IMR-90 (cell line): ENCODE measurements at regions not wholly inside any gene's neighbourhood (a gene's known extent, or its start where the extent isn't known, plus 50 kb on each side); places are given as distances from the start of the nearest gene placed in this dataset.

Experiments used
- ATAC-seq: fragments of 200-7000 bp; cut with Tn5 transposase; 2 replicates; pipeline ENCODE4 v1.9.1; 2020; ENCODE audit warnings: low read depth, mild to moderate bottlenecking, moderate library complexity
- BruUV-seq: library from RNA; stranded (reverse); fragments of 400-500 nt; replicated peaks from 2 replicates; lab custom pipeline; 2021; lab: Mats Ljungman, UMichigan
- CTCF ChIA-PET: fragments of 300-600 bp; formaldehyde crosslinking; extraction: SDS; loops from one replicate; lab custom pipeline; 2021; ENCODE audit warnings: antibody characterized with exemption; lab: Yijun Ruan, JAX
- POLR2A ChIA-PET: fragments of 300-600 bp; sonication (Branson Sonifier 250); formaldehyde crosslinking; loops from one replicate; lab custom pipeline; 2022; ENCODE audit warnings: antibody characterized with exemption; ENCODE audit not compliant: unreplicated experiment; lab: Charles Lee
- DNase-seq: peaks from one replicate; pipeline ENCODE4 v3.0.0; 2013
- H2AFZ ChIP-seq: replicated peaks from 2 replicates; pipeline ENCODE3; 2013; ENCODE audit warnings: low read length, mild to moderate bottlenecking; ENCODE audit not compliant: poor library complexity
- H2AK5ac ChIP-seq: 2 replicates; pipeline ENCODE4 v1.6.1; 2013; ENCODE audit warnings: low read depth, low read length, inconsistent platforms
- H2AK9ac ChIP-seq: replicated peaks from 2 replicates; pipeline ENCODE3; 2013; ENCODE audit warnings: mild to moderate bottlenecking, low read depth, low read length, moderate library complexity; ENCODE audit not compliant: poor library complexity
- H2BK120ac ChIP-seq: 2 replicates; pipeline ENCODE4 v1.6.1; 2013; ENCODE audit warnings: low read depth, low read length, inconsistent platforms
- H2BK15ac ChIP-seq: 3 replicates; pipeline ENCODE4 v1.6.1; 2013; ENCODE audit warnings: low read depth, low read length, inconsistent platforms
- H2BK20ac ChIP-seq: 2 replicates; pipeline ENCODE4 v1.6.1; 2013; ENCODE audit warnings: low read depth, mild to moderate bottlenecking, inconsistent platforms, low read length, moderate library complexity
- H2BK5ac ChIP-seq: 2 replicates; pipeline ENCODE4 v1.6.1; 2013; ENCODE audit warnings: mild to moderate bottlenecking, low read depth, low read length, inconsistent platforms; ENCODE audit not compliant: poor library complexity, severe bottlenecking
- H3K14ac ChIP-seq: replicated peaks from 2 replicates; pipeline ENCODE4 v1.6.1; 2013; ENCODE audit warnings: low read depth, low read length, inconsistent platforms
- H3K18ac ChIP-seq: 2 replicates; pipeline ENCODE4 v1.6.1; 2013; ENCODE audit warnings: low read depth, low read length, control low read depth
- H3K23ac ChIP-seq: 2 replicates; pipeline ENCODE4 v1.6.1; 2013; ENCODE audit warnings: low read depth, low read length, inconsistent platforms
- H3K27ac ChIP-seq: 2 replicates; pipeline ENCODE4 v1.5.1; 2013; ENCODE audit warnings: mild to moderate bottlenecking, control low read depth, low read length; ENCODE audit not compliant: insufficient read depth
- H3K27me3 ChIP-seq: 2 replicates; pipeline ENCODE4 v1.6.1; 2013; ENCODE audit warnings: low read length; ENCODE audit not compliant: control insufficient read depth, insufficient read depth
- H3K36me3 ChIP-seq: 2 replicates; pipeline ENCODE4 v1.6.1; 2013; ENCODE audit warnings: low read length, mixed read lengths; ENCODE audit not compliant: control insufficient read depth, insufficient read depth
- H3K4ac ChIP-seq: 2 replicates; pipeline ENCODE4 v1.6.1; 2013; ENCODE audit warnings: low read depth, low read length, inconsistent platforms
- H3K4me1 ChIP-seq: 2 replicates; pipeline ENCODE4 v1.6.1; 2013; ENCODE audit warnings: low read length, mixed read lengths; ENCODE audit not compliant: control insufficient read depth, insufficient read depth
- H3K4me2 ChIP-seq: 2 replicates; pipeline ENCODE4 v1.6.1; 2013; ENCODE audit warnings: low read depth, mild to moderate bottlenecking, control low read depth, low read length, moderate library complexity
- H3K4me3 ChIP-seq: 2 replicates; pipeline ENCODE4 v1.5.1; 2013; ENCODE audit warnings: low read depth, mild to moderate bottlenecking, control low read depth, low read length, moderate library complexity; ENCODE audit not compliant: insufficient read depth
- H3K56ac ChIP-seq: 2 replicates; pipeline ENCODE4 v1.6.1; 2013; ENCODE audit warnings: low read length, inconsistent platforms; ENCODE audit not compliant: insufficient read depth; ENCODE audit errors: extremely low read depth
- H3K79me1 ChIP-seq, 2 experiments: 2 replicates each; pipeline ENCODE4 v1.6.1; 2013; ENCODE audit warnings: low read length in 2 of 2, inconsistent platforms in 1 of 2, low read depth in 1 of 2
- H3K9ac ChIP-seq: 2 replicates; pipeline ENCODE4 v1.6.1; 2013; ENCODE audit warnings: low read depth, low read length, control low read depth
- H3K9me1 ChIP-seq: 2 replicates; pipeline ENCODE4 v1.6.1; 2013; ENCODE audit warnings: low read length, inconsistent platforms; ENCODE audit not compliant: insufficient read depth
- H3K9me3 ChIP-seq: 2 replicates; pipeline ENCODE4 v1.6.1; 2013; ENCODE audit warnings: low read length; ENCODE audit not compliant: control insufficient read depth, insufficient read depth
- H4K20me1 ChIP-seq: 2 replicates; pipeline ENCODE4 v1.6.1; 2013; ENCODE audit warnings: low read length, inconsistent platforms; ENCODE audit not compliant: insufficient read depth
- H4K5ac ChIP-seq: 2 replicates; pipeline ENCODE4 v1.6.1; 2013; ENCODE audit warnings: mild to moderate bottlenecking, low read depth, low read length, control low read depth
- H4K8ac ChIP-seq, 2 experiments: 2 replicates each; pipeline ENCODE4 v1.6.1; 2013; ENCODE audit warnings: low read depth in 2 of 2, low read length in 2 of 2, control low read depth in 1 of 2, inconsistent platforms in 1 of 2
- H4K91ac ChIP-seq: 2 replicates; pipeline ENCODE4 v1.6.1; 2013; ENCODE audit warnings: low read depth, low read length, inconsistent platforms; ENCODE audit not compliant: insufficient read depth
- BHLHE40 ChIP-seq: fragments of 150-350 bp; IDR thresholded peaks from 2 replicates; pipeline ENCODE4 v1.6.1; 2016; ENCODE audit warnings: mild to moderate bottlenecking, low read depth, low read length
- CEBPB ChIP-seq: IDR thresholded peaks from 2 replicates; pipeline ENCODE4 v1.6.1; 2012; ENCODE audit warnings: low read depth, low read length, improper control_type of control experiment
- CHD1 ChIP-seq: IDR thresholded peaks from 2 replicates; pipeline ENCODE4 v1.6.1; 2012; ENCODE audit warnings: low read depth, low read length, improper control_type of control experiment
- CTCF ChIP-seq: conservative IDR thresholded peaks from 2 replicates; pipeline ENCODE4 v1.5.1; 2012; ENCODE audit warnings: mild to moderate bottlenecking, low read depth, low read length, improper control_type of control experiment
- ELK1 ChIP-seq: fragments of 150-350 bp; IDR thresholded peaks from 2 replicates; pipeline ENCODE4 v1.6.1; 2016; ENCODE audit warnings: low read depth, mild to moderate bottlenecking, low read length, moderate library complexity, borderline replicate concordance
- FOS ChIP-seq: fragments of 150-350 bp; IDR thresholded peaks from 2 replicates; pipeline ENCODE4 v1.6.1; 2016; ENCODE audit warnings: low read depth, low read length
- MAFK ChIP-seq: IDR thresholded peaks from 2 replicates; pipeline ENCODE4 v1.6.1; 2012; ENCODE audit warnings: low read depth, low read length, improper control_type of control experiment
- MAZ ChIP-seq: IDR thresholded peaks from 2 replicates; pipeline ENCODE4 v1.6.1; 2012; ENCODE audit warnings: low read depth, mild to moderate bottlenecking, low read length, improper control_type of control experiment, moderate library complexity, borderline replicate concordance
- MXI1 ChIP-seq: IDR thresholded peaks from 2 replicates; pipeline ENCODE4 v1.6.1; 2012; ENCODE audit warnings: low read depth, mild to moderate bottlenecking, low read length, moderate library complexity, borderline replicate concordance
- NFE2L2 ChIP-seq: fragments of 150-350 bp; IDR thresholded peaks from 2 replicates; pipeline ENCODE4 v1.6.1; 2016; ENCODE audit warnings: low read depth, mild to moderate bottlenecking, low read length
- POLR2A ChIP-seq: IDR thresholded peaks from 2 replicates; pipeline ENCODE4 v1.6.1; 2012; ENCODE audit warnings: mild to moderate bottlenecking, low read depth, low read length
- RAD21 ChIP-seq: IDR thresholded peaks from 2 replicates; pipeline ENCODE4 v1.6.1; 2012; ENCODE audit warnings: low read length, improper control_type of control experiment
- RCOR1 ChIP-seq: IDR thresholded peaks from 2 replicates; pipeline ENCODE4 v1.6.1; 2012; ENCODE audit warnings: mild to moderate bottlenecking, low read length, improper control_type of control experiment; ENCODE audit not compliant: insufficient replicate concordance
- RFX5 ChIP-seq: IDR thresholded peaks from 2 replicates; pipeline ENCODE4 v1.8.0; 2012; ENCODE audit warnings: low read depth, mild to moderate bottlenecking, low read length, moderate library complexity
- SMC3 ChIP-seq: fragments of 150-350 bp; IDR thresholded peaks from 2 replicates; pipeline ENCODE4 v1.6.1; 2016; ENCODE audit warnings: low read depth, mild to moderate bottlenecking, antibody characterized with exemption, low read length, moderate library complexity
- USF2 ChIP-seq: fragments of 150-350 bp; IDR thresholded peaks from 2 replicates; pipeline ENCODE4 v1.6.1; 2017; ENCODE audit warnings: mild to moderate bottlenecking, antibody characterized with exemption, low read length, low read depth
- WGBS, 2 experiments: methylation state at CpG; one replicate each; pipeline versions ENCODE4 v1.1.5 to v1.1.7; 2013; ENCODE audit warnings: missing lambda C conversion rate in 2 of 2; ENCODE audit not compliant: insufficient read length in 1 of 2; ENCODE audit errors: extremely low coverage in 2 of 2; 5-methylcytosine and 5-hydroxymethylcytosine counted together
- dilution Hi-C: fragments of 300-500 bp; cut with HindIII; formaldehyde crosslinking; loops from one replicate; pipeline ENCODE4 v1.14.3; 2018; ENCODE audit warnings: low sequenced_read_pairs; ENCODE audit not compliant: unreplicated experiment
- in situ Hi-C: fragments of 300-500 bp; cut with MboI; formaldehyde crosslinking; loops from 3 replicates; pipeline ENCODE4 v1.14.3; 2019; ENCODE audit warnings: low sequenced_read_pairs, inconsistent platforms, mixed read lengths
- intact Hi-C: fragments of 100-400 bp; cut with micrococcal nuclease; formaldehyde crosslinking; loops from 2 replicates; pipeline ENCODE4 v1.10.0; 2022

GRCh38 chr5:153258469-153258868 lies 232.0 kb upstream of the GRIA1 start:
- Histone ChIP-seq H3K27me3 (no peaks in the 10 kb centered on the region), H4K91ac (no peak overlapping the region), H4K8ac (no peak overlapping the region), H3K36me3 (no peaks in the 10 kb centered on the region), H2AK5ac (no peak overlapping the region), H3K4me1 (no peaks in the 10 kb centered on the region), H3K4ac (no peak overlapping the region), H3K9me1 (no peaks in the 10 kb centered on the region), H2BK20ac (no peak overlapping the region), H2BK15ac (no peak overlapping the region), H3K14ac (no peak overlapping the region), H2BK120ac (no peak overlapping the region), H2AFZ (no peak overlapping the region), H3K4me3 (no peak overlapping the region), H3K18ac (no peak overlapping the region), H2AK9ac (no peak overlapping the region), H3K9me3 (peaks cover 4% of the 10 kb centered on the region), H3K56ac (no peak overlapping the region), H4K5ac (no peak overlapping the region), H3K4me2 (no peak overlapping the region), H2BK5ac (no peak overlapping the region), H3K23ac (no peak overlapping the region), H4K20me1 (no peaks in the 10 kb centered on the region), H3K9ac (no peak overlapping the region), H3K27ac (no peak overlapping the region), H3K79me1 (no peaks in the 10 kb centered on the region)
- in situ Hi-C loops: no loop called here
- dilution Hi-C loops: no loop called here
- intact Hi-C loops: no loop called here
- BruUV-seq: no TSS peak
- POLR2A ChIA-PET: no interaction called here
- no peak for DNase-seq
- no peak for ATAC-seq
- TF ChIP-seq BHLHE40 (no peak), MAFK (no peak), RFX5 (no peak), CTCF (no peak), CHD1 (no peak), POLR2A (no peak), NFE2L2 (no peak), MXI1 (no peak), ELK1 (no peak), CEBPB (no peak), FOS (no peak), MAZ (no peak), USF2 (no peak), SMC3 (no peak), RCOR1 (no peak), RAD21 (no peak)
- no CpG with 5 or more reads among the region's 3 CpGs for WGBS, 2 experiments
- CTCF ChIA-PET: no interaction called here
